Erythroblast (primary cell): ENCODE measurements at regions not wholly inside any gene's neighbourhood (a gene's known extent, or its start where the extent isn't known, plus 50 kb on each side); places are given as distances from the start of the nearest gene placed in this dataset.

Experiments used
- GATA1 ChIP-seq: IDR thresholded peaks from 2 replicates; pipeline ENCODE4 v1.6.1; 2011; ENCODE audit warnings: low read depth, mild to moderate bottlenecking, control low read depth, low read length, moderate library complexity
- POLR2A ChIP-seq: IDR thresholded peaks from 2 replicates; pipeline ENCODE4 v1.6.1; 2011; ENCODE audit warnings: mild to moderate bottlenecking, low read length

DNA sequence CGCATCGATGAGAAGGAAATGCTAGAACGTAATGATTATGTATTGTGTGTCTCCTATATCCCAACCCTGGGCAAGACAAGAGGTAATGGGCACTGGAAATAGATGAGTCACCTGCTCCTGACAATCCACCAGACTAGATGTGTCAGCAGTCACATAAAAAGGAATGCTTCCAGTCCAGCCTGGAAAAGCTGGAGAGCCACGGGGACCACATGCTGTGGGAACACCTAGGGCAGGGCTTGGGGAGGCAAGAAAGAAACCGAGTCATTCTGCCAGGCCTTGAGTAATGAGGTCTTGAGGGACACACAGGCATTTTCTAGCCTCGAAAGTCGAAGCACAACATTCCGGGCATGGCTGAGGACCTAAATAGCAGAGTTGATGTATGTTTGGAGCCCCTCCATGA is 716.7 kb upstream of the TMEM132C start:
- TF ChIP-seq POLR2A (no peak), GATA1 (no peak)
